GM21723 (cell line): ENCODE measurements at regions not wholly inside any gene's neighbourhood (a gene's known extent, or its start where the extent isn't known, plus 50 kb on each side); places are given as distances from the start of the nearest gene placed in this dataset.

Experiments used
- ATAC-seq: cut with Tn5 transposase; IDR thresholded peaks from one replicate; pipeline ENCODE4 v1.9.1; 2021; ENCODE audit warnings: mild to moderate bottlenecking, moderate library complexity; ENCODE audit not compliant: unreplicated experiment

DNA sequence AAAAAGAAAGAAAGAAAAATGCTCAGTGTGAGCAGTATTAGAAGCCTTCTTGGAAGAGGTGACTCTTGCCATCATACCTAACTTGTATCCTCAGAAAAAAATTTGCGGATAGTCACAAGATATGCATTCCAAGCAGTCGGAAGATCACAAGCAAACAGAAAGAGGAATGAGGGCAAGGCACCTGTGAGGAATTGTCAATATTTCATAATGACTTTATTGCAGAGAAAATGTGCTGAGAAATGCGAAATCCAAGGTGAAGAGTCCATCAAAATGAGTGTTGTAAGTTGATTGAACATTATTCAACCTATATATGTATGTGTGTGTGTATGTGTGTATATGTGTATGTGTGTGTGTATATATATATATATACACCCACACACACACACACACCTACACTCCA, 1624.7 kb upstream of the LRRTM3 start:
- ATAC-seq: no peak

DNA sequence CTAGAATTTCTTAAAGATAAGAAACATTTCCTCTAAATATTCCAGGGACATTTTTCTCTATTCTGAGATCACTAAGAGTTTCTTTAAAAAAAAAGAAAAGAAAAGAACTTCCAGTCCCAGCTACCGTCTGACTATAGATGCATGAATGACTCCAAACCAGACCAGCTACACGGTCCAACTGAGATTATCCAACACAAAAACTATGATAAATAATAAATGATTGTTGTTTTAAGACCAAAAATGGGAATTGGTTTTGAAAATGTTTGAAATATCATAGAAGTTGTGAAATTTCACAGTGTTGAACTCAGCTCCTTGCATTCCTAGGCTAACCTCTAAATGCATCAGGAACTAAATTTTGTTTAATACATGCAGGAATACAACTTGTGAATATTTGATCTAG, 1619.6 kb upstream of the LRRTM3 start:
- no peak for ATAC-seq

DNA sequence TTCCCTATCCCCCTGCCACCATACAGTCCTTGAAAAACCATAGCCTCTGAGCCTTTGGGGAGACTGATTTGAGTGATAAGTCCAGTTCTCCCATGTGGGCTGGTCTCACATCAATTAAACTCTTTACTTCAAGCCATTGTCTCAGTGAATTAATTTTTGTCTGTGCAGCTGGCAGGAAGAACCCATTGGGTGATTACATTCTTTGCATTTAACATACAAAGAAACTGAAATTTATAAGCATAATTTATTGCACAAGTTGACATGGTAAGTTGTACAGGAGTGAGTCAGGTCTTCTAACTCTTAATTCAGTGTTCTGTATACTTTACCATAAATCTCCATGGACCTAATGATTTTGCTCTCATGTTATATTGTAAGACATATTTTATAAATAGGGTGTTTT, 1613.0 kb upstream of the LRRTM3 start:
- no peak for ATAC-seq

DNA sequence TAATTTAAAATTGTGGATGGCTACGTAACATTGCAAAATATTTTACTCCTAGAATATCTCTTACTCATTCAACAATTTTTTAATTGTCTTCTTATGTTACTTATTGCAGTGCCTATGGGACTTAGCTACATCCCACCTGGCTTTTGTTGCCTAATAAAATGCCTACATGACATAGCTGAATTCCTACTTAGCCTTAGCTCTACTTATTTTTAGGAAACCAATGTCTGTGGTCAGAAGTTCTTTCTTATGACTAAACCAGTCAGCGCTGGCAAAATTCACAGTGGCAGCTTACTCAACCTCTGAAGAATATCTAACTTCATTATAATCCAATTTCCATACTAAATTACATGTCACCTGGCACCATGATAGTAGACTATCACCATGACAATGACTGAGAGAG, 1612.4 kb upstream of the LRRTM3 start:
- ATAC-seq: no peak

DNA sequence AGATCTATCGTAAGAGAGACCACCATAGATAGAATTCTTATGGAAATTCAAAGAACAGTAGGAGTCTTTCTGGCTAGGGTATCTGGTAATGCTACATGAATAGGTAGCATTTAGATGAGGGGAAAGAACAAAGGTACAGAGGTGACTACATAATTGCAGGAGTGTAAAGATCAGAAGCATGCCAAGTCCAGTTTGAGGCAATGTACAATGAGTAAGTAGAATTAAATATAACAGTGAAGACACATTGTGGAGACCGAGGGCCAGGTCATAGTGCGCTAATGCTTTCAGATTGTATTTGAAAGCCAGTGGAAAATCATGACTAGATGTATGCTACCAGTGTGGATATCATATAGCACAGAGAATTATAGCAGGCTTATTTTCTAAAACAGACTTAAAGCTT, 1611.6 kb upstream of the LRRTM3 start:
- ATAC-seq: no peak

DNA sequence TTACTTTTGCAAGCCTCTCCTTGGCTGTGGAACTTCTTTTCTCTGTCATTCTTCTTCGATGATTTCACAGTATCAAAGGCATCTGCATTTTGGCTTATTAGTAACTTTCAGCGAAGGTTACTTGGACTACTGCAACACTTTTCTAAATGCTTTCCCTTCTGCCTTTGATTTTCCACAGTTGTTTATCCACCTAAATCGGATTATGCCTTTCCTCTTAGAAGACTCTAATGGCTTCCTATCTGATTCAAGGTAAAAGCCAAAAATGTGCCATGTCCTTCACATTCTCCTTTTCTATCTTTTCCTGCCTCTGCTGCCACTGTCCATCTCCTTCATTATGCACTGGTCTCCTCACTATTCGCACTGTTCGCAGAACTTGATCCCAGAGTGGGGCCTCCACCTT, 1606.3 kb upstream of the LRRTM3 start:
- no peak for ATAC-seq

DNA sequence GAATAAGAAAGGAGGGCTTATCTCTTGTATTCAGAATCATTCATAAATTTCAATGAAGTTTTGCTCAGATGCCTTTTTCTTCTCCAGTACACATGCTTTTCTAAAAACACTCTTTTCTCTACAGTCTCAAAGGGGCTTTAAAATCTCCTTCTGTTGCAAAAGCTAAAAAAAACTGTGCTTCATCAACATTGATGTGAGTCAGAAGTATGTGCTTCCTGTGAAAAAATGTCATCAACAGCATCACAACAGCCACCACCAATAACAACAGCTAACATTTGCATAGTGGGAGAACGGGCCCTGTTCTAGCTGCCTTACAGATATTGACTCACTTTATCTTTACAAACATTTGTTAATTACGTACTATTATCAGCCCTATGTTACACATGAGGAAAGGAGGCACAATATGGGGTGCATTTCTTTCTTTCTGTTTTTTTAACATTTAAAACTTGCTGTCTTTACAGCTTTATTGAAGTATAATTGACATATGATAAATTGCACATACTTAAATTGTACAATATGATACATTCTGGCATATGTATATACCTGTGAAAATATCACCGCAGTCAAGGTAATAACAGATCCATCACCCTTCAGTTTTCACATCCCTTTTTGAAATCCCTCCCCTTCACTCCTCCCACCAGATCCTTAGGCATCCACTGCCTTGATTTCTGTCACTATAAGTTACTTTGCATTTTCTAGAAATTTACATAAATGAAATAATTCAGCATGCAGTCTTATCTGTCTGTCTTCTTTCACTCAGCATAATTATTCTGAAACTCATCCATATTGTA, 1605.4 kb upstream of the LRRTM3 start:
- no peak for ATAC-seq

DNA sequence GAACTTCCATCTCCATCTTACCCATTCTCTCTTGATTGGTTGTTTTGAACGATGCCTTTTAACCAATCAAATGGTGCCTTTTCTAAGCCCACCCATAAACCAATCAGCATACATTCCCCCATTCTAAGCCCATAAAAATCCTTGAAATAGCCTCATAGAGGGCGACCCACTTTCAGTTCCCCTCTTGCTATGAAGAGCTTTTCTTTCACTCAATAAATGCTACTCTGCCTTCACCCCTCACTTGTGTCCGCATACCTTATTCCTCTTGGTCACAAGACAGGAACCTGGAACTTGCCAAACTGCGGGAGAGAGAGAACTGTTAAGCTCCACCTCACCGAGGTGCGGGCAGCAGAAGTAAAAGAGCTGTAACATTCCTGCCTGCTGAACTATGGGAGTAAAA, 1602.0 kb upstream of the LRRTM3 start:
- ATAC-seq: no peak

DNA sequence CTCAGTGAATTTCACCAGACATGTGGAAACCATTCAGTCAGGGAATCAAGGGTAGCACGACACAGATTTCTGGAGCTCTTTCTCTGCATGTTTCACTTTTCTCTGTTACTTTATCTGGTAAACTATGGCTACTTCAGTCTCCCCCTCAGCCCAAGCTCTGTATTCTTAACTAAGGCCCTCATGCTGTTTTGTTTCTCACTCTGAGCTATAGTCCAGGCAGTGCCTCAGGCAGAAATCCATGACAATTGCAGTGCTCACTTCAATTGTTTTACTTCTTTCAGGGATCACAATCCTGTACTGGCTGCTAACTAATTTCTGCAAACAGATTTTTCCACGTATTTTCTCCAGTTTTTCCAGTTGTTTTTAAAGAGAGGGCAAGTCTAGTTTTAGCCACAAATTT, 1599.9 kb upstream of the LRRTM3 start:
- no peak for ATAC-seq

DNA sequence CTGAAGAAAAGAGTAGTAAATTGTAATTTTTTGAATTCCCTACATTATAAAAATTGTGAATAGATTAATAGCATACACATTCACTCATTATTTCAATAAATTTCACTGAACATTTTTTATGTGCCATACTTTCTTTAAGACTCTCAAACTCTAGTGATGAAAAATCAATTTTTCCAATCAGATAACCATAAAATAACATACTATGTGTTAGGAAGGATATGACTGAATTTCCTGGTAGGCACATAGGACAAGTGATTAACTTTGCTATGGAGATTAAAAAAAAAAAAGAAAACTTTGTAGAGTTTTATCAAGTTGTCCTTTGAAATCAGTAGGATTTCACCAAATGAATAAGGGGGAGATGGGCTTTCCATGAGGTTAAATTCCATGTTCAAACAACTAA, 1597.3 kb upstream of the LRRTM3 start:
- no peak for ATAC-seq

DNA sequence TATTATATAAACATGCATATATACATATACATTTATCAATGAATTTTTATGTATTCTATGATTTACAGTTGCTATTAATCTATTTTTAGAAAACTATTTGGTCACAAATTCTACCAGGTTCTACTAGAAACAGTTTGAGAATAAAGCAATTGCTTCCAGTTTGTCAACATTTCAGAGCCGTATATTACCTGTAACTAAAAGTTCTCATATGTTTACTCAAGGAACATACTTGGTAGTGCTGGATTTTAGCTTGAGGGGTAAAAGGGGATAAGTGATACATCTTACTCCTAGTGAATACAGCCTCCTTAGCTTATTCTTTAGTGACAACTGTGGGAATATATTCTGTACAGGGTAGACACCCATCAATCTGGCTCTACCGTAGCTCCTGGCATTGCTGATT, 1590.5 kb upstream of the LRRTM3 start:
- ATAC-seq: no peak

DNA sequence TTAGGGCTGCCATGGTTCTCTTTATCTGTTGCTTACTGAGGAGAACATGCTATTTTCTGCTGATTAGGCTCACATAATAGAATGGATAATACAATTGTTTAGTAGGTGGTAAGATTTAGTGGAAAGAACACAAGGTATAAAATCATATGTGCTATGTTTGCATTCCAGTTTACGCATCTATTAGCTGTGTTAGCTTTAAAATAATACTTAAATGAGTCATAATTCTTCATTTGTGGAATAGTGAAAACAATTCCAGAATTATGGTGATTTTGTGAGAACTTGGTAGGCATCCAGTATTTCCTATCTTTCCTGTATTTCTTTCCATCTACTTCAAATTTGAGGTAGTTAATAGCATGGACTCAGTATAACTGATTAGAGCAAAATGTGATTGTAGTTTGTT, 1585.5 kb upstream of the LRRTM3 start:
- ATAC-seq: no peak

DNA sequence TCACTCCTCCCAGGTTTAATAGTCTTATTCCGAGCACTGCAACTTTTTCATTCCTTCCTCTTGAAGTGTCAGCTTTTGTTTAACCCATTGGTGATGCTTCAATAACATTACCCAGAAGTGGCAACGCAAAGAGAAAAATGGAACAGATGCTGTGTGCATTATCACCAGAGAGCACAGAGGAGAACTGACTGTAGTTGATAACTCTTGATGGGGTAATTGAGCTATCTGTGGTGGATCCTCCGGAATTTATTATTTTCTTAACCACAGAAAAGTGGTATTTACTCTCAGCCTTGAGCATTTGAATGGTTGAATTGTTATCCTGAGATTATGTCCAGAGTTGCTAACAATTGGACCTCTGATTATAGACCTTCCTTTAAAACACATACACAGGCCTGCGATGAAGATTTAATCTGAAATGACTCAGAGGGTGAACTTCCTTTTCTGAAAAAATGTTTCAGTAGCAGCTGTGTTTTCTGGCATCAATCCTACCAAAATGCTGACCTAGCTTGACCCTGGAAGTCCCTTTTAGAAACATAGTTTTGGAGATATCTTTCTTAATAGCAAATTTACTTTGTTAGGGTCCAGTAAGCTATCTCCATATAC, 1584.4 kb upstream of the LRRTM3 start:
- ATAC-seq: no peak

DNA sequence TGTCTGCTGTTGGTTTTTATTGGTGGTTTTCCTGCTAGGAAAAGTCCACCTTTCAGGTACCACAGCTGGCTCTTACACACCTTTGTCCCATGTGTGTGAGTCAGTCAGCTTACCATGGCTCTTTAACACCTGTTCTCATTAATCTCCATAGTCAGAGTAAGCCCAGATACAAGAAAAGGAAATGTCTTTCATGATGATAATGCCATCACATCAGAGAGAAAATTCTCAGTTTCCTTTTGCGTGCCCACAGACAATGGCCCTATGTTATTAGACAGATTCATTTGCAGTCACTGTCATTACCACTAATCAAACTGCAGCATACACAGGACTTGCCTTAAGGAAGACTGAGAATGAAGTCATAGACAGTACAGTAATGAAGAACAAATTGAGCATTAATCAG, 1583.6 kb upstream of the LRRTM3 start:
- ATAC-seq: no peak

DNA sequence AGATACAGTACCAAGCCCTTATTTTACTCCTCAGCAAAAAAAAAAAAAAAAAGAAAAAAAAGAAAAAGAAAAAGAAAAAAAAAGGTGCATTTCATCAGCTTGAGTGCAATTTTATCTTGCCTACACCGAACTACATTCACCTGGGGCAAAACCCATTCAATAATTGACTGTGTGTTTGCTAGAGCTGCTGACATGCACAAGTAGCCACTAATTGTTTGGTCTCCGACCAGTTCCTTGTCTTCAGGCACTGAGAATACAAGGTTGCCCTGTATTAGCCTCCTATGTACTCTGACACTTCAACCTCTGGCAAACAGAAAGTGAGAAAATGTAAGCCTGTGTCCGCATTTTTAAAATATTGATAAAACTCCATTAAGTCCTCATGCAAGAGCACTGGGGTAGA, 1579.4 kb upstream of the LRRTM3 start:
- ATAC-seq: no peak

DNA sequence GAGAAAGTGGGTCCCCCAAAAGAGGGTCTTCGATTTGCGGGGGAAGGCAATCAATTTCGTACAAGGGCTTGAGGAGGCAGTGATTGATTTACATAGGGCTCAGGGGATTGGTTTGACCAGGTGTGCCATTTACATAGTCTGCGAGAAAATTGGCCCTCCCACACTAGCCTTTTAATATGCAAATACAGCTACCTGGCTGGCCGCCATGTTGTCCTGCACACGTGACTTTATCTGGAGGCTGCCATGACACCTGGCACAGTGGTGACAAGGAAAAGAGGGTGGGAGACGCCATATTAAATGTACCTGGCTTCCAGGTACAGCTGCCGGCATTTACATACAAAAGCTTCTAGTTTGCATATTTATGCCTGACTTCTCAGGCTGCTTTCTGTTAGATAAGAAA, 1577.2 kb upstream of the LRRTM3 start:
- ATAC-seq: no peak

DNA sequence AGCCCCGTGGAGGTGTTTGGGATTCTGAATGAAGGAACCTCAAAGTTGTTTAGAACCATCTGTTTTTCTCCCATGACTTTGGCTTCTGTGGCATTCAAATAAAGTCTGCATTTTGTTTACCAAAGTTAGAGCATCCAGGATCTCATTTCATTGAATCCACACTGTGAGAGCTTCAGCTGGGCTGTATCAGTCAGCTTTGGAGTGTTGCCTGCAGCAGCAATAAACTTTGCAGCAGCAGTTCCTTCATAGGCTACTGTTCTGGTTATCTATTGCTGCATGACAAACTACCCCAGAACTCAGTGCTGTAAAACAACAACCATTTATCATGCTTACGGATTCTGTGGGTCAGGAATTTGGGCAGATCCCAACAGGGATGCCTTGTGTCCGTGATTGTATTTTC, 1575.2 kb upstream of the LRRTM3 start:
- ATAC-seq: no peak

DNA sequence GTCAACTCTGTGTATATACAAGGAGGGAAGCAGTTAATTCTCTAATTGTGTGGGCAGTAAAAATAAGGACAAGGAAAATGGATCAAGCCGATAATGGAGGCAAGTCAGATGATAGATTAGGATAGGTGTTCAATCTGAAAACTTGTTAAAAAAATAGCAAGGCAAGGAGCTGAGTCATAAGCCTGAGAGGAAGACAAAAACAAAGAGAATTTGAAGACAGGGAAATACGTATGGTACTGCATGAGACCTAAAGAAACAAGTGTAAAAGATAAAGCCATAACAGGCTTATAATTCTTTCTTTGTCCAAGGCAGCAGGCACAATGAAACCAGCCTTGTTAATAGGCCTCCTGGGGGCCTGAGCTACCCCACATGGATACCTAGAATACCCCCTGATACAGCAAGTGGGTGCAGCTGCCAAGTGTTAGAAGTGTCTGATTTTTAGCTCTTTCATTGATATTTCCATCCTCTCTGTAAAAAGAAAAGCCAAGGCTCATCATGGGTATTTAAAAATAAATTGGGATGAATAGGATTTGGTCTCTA, 1570.6 kb upstream of the LRRTM3 start:
- no peak for ATAC-seq

DNA sequence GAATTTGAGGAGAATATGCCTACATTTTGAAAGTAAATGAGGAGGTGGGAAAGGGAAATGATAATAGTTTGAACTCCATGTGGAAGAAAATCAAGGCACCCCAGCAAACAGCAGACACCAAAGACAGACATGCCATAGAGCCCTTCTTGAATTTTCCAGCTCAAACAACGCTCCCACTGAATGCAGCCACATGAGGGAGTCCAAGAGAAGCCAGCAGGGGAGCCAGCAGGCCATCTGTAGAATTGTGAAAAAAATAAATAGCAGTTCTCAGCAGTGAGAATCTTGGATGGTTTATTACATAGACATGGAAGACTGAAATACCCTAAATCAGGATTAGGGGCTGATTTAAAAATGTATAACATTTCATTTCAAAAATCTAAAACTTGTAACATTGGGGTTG, 1567.3 kb upstream of the LRRTM3 start:
- no peak for ATAC-seq

DNA sequence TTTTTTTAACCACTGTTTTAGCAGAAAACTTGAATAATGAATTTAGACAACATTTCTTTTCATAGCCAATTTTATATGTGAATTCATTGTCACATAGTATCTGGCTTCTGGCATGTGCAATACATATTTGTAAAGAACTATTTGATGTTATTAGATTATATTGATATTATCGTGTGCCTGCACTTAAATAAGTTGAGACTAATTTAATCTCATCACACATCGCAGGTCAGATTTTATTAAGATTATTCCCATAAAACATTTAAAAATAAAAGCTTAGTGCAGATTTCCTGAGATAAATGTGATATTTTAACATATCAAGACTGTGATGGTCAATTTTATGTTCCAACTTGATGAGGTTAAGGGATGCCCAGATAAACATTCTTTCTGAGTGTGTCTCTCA, 1565.3 kb upstream of the LRRTM3 start:
- no peak for ATAC-seq

DNA sequence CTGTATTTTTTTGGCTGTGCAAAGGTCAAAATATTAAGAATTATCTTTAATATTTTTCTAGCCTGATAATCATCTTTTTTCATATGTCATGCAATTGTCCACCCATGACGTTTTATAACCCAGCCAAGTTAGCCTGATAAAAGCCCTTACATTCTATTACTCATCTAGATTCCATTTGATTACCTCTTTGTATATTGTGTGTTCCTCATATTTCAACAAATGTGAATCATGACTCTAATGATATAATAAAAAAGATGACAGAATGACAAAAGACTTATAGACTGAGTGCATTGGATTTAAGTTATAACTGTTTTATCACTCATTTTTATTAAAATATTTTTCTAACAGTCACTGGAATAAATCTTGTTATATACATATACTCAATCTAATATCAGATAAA, 1560.0 kb upstream of the LRRTM3 start:
- no peak for ATAC-seq

DNA sequence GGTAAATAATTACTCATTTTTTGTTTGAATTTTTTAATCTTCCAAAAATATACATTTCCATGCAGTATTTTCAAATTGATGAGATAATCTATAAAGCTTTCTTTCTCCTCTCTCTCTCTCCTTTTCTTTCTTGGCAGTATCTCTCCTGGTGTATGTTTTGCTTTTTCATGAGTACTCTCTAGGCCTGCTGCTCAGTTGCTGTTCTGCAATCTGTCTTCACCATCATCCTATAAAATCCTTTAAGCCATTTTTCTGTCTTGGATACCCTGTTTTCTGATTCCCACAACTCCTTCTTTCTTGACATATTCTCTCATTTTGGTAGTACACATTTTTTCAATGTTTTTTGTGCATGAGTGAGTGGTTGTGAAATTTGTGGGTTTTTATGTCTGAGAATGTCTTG, 1558.1 kb upstream of the LRRTM3 start:
- ATAC-seq: no peak

DNA sequence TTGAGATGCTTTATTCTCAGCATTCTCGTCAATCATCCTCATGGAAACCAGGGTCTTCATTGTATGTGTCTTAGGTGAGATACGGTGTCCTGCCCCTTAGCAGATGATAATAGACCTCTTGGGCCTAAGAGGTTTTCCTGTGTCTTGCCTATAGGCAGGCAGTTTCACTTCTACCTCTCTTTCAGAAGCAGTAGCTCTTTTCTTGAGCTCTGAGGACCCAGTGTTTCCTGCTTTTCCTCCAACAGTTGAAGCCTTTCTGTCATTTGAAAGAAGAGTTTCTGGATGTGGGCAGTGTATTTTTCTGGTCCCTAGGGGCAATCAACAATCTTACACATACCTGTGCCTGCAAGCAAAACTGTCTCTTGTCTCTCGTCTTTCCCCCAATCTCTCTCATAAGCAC, 1550.3 kb upstream of the LRRTM3 start:
- no peak for ATAC-seq
